ENCODE measurements at regions not wholly inside any gene's neighbourhood (a gene's known extent, or its start where the extent isn't known, plus 50 kb on each side); places are given as distances from the start of the nearest gene placed in this dataset.

GRCh38 chr7:46776790-46777189, 805.1 kb downstream of the TNS3 start:
- H3K36me3 ChIP-seq (ENCODE audit: insufficient read depth, low read length), result no peaks in the 10 kb centered on the region
- Mint-ChIP-seq H3K4me1 (ENCODE audit: low read depth) (no peaks in the 10 kb centered on the region), H3K27me3 (no peaks in the 10 kb centered on the region), H3K27ac (no peak overlapping the region), H3K4me3 (no peak overlapping the region), H3K9me3 (peaks cover 17% of the 10 kb centered on the region), H3K36me3 (ENCODE audit: low read depth) (no peaks in the 10 kb centered on the region)
- no peak for TF ChIP-seq CTCF (IDR thresholded peaks at IDR 0.05)
- intact Hi-C loops (cut with DNase I, micrococcal nuclease), result no loop called here
- CTCF ChIA-PET, result no interaction called here
- H3K9me3 ChIP-seq (ENCODE audit: control insufficient read depth in 1 of 2, insufficient read depth in 1 of 2, low read length in 2 of 2), result peaks cover 0 to 3% of the 10 kb centered on the region in 2 experiments
- POLR2A ChIA-PET, result no interaction called here
- H3K27ac ChIP-seq (ENCODE audit: low read depth in 1 of 2, low read length in 2 of 2), result no peak overlapping the region
- ATAC-seq (ENCODE audit: poor library complexity) (no peak), DNase-seq (no peak)
- H3K27me3 ChIP-seq (ENCODE audit: control insufficient read depth in 1 of 2, insufficient read depth in 2 of 2, low read length in 2 of 2), result no peaks in the 10 kb centered on the region
- no peaks in the 10 kb centered on the region for H3K4me1 ChIP-seq (ENCODE audit: insufficient read depth, low read length)
- no peak overlapping the region for H3K4me3 ChIP-seq (ENCODE audit: low read length)

- Histone ChIP-seq H3K27ac (ENCODE audit: low read depth in 1 of 2, low read length in 2 of 2) (no peak overlapping the region), H3K4me3 (ENCODE audit: low read length) (no peak overlapping the region), H3K27me3 (ENCODE audit: control insufficient read depth in 1 of 2, insufficient read depth in 2 of 2, low read length in 2 of 2) (no peaks in the 10 kb centered on the region), H3K9me3 (ENCODE audit: control insufficient read depth in 1 of 2, insufficient read depth in 1 of 2, low read length in 2 of 2) (peaks cover 0 to 3% of the 10 kb centered on the region in 2 experiments), H3K36me3 (ENCODE audit: insufficient read depth, low read length) (no peaks in the 10 kb centered on the region), H3K4me1 (ENCODE audit: insufficient read depth, low read length) (no peaks in the 10 kb centered on the region)
- Mint-ChIP-seq H3K9me3 (peaks cover 14% of the 10 kb centered on the region), H3K27me3 (no peaks in the 10 kb centered on the region), H3K4me3 (no peak overlapping the region), H3K27ac (no peak overlapping the region), H3K36me3 (ENCODE audit: low read depth) (no peaks in the 10 kb centered on the region), H3K4me1 (ENCODE audit: low read depth) (no peaks in the 10 kb centered on the region)
- DNase-seq, result no peak
- intact Hi-C loops (cut with DNase I, micrococcal nuclease), result no loop called here
- POLR2A ChIA-PET, result no interaction called here
- no peak for TF ChIP-seq CTCF (IDR thresholded peaks at IDR 0.05)
- no peak for ATAC-seq (ENCODE audit: poor library complexity)
- CTCF ChIA-PET, result no interaction called here
Measured at GRCh38 chr7:46775776-46776175, 806.1 kb downstream of the TNS3 start.

- Mint-ChIP-seq H3K36me3 (ENCODE audit: low read depth) (no peaks in the 10 kb centered on the region), H3K27ac (no peak overlapping the region), H3K27me3 (no peaks in the 10 kb centered on the region), H3K4me3 (no peak overlapping the region), H3K9me3 (peaks cover 14% of the 10 kb centered on the region), H3K4me1 (ENCODE audit: low read depth) (no peaks in the 10 kb centered on the region)
- peaks cover 0 to 3% of the 10 kb centered on the region in 2 experiments for H3K9me3 ChIP-seq (ENCODE audit: control insufficient read depth in 1 of 2, insufficient read depth in 1 of 2, low read length in 2 of 2)
- intact Hi-C loops (cut with DNase I, micrococcal nuclease), result no loop called here
- no peaks in the 10 kb centered on the region for H3K36me3 ChIP-seq (ENCODE audit: insufficient read depth, low read length)
- no peak overlapping the region for H3K4me3 ChIP-seq (ENCODE audit: low read length)
- H3K4me1 ChIP-seq (ENCODE audit: insufficient read depth, low read length), result no peaks in the 10 kb centered on the region
- no peak for DNase-seq
- no peak for ATAC-seq (ENCODE audit: poor library complexity)
- H3K27ac ChIP-seq (ENCODE audit: low read depth in 1 of 2, low read length in 2 of 2), result no peak overlapping the region
- H3K27me3 ChIP-seq (ENCODE audit: control insufficient read depth in 1 of 2, insufficient read depth in 2 of 2, low read length in 2 of 2), result no peaks in the 10 kb centered on the region
- no peak for TF ChIP-seq CTCF (IDR thresholded peaks at IDR 0.05)
- ChIA-PET CTCF (no interaction called here), POLR2A (no interaction called here)
Measured at GRCh38 chr7:46775020-46775419, 806.9 kb downstream of the TNS3 start.

Measured in CD4-positive, alpha-beta T cell (primary cell).